SK-N-MC (cell line): ENCODE measurements at regions not wholly inside any gene's neighbourhood (a gene's known extent, or its start where the extent isn't known, plus 50 kb on each side); places are given as distances from the start of the nearest gene placed in this dataset.

Experiments used
- EZH2 ChIP-seq: fragments of 200-600 bp; sonication (generic); IDR thresholded peaks from one replicate; pipeline ENCODE4 v1.6.1; 2017; ENCODE audit warnings: antibody characterized with exemption
- POLR2AphosphoS5 ChIP-seq: IDR thresholded peaks from 2 replicates; pipeline ENCODE4 v1.6.1; 2012; ENCODE audit warnings: mild to moderate bottlenecking, low read depth, low read length, borderline replicate concordance

GRCh38 chr18:40402052-40402451 is 1553.0 kb upstream of the PIK3C3 start:
- TF ChIP-seq POLR2AphosphoS5 (no peak), EZH2 (no peak)
